H9 (cell line): ENCODE measurements at regions not wholly inside any gene's neighbourhood (a gene's known extent, or its start where the extent isn't known, plus 50 kb on each side); places are given as distances from the start of the nearest gene placed in this dataset.

ENCODE experiments used
- DNase-seq: peaks from one replicate; pipeline ENCODE4 v3.0.0-alpha.2; 2017
- H2AFZ ChIP-seq: one replicate; pipeline ENCODE4 v1.6.1; 2013; ENCODE audit warnings: mild to moderate bottlenecking, low read length, control low read depth, moderate library complexity
- H2AK5ac ChIP-seq: 2 replicates; pipeline ENCODE4 v1.6.1; 2013; ENCODE audit warnings: low read length, control low read depth, mixed read lengths; ENCODE audit not compliant: insufficient read length
- H2BK120ac ChIP-seq: one replicate; pipeline ENCODE4 v1.6.1; 2013; ENCODE audit warnings: low read depth, mild to moderate bottlenecking, low read length, control low read depth, inconsistent platforms; ENCODE audit not compliant: poor library complexity, severe bottlenecking
- H2BK12ac ChIP-seq: 2 replicates; pipeline ENCODE4 v1.6.1; 2013; ENCODE audit warnings: low read length, control low read depth, mixed read lengths, low read depth; ENCODE audit not compliant: insufficient read length
- H2BK15ac ChIP-seq: 2 replicates; pipeline ENCODE4 v1.6.1; 2013; ENCODE audit warnings: low read depth, low read length, control low read depth
- H2BK20ac ChIP-seq: one replicate; pipeline ENCODE4 v1.6.1; 2013; ENCODE audit warnings: low read depth, mild to moderate bottlenecking, low read length, control low read depth, inconsistent platforms; ENCODE audit not compliant: poor library complexity, severe bottlenecking
- H2BK5ac ChIP-seq: 2 replicates; pipeline ENCODE4 v1.6.1; 2013; ENCODE audit warnings: low read length, control low read depth, mixed read lengths; ENCODE audit not compliant: insufficient read length
- H3K14ac ChIP-seq: 2 replicates; pipeline ENCODE4 v1.6.1; 2013; ENCODE audit warnings: low read length, control low read depth; ENCODE audit not compliant: insufficient read depth
- H3K18ac ChIP-seq: 2 replicates; pipeline ENCODE4 v1.6.1; 2013; ENCODE audit warnings: low read depth, mild to moderate bottlenecking, mixed read lengths, low read length, control low read depth; ENCODE audit not compliant: insufficient read length
- H3K23ac ChIP-seq: 2 replicates; pipeline ENCODE4 v1.6.1; 2013; ENCODE audit warnings: low read length, control low read depth, mixed read lengths, low read depth; ENCODE audit not compliant: insufficient read length
- H3K23me2 ChIP-seq: 2 replicates; pipeline ENCODE4 v1.6.1; 2013; ENCODE audit warnings: low read depth, mild to moderate bottlenecking, mixed read lengths, low read length, control low read depth; ENCODE audit not compliant: insufficient read length, poor library complexity, severe bottlenecking
- H3K27ac ChIP-seq: 2 replicates; pipeline ENCODE4 v1.5.1; 2013; ENCODE audit warnings: low read length, control low read depth, mixed read lengths, low read depth; ENCODE audit not compliant: insufficient read length
- H3K27me3 ChIP-seq: 2 replicates; pipeline ENCODE4 v1.6.1; 2013; ENCODE audit warnings: low read length, control low read depth, inconsistent platforms; ENCODE audit not compliant: insufficient read depth
- H3K4ac ChIP-seq: 2 replicates; pipeline ENCODE4 v1.6.1; 2013; ENCODE audit warnings: low read depth, mild to moderate bottlenecking, control low read depth, inconsistent platforms, low read length, moderate library complexity
- H3K4me1 ChIP-seq: 2 replicates; pipeline ENCODE4 v1.6.1; 2013; ENCODE audit warnings: low read length, control low read depth, inconsistent platforms; ENCODE audit not compliant: insufficient read depth
- H3K4me2 ChIP-seq: 2 replicates; pipeline ENCODE4 v1.6.1; 2013; ENCODE audit warnings: low read length, control low read depth, mixed read lengths; ENCODE audit not compliant: insufficient read length, insufficient read depth
- H3K56ac ChIP-seq: 2 replicates; pipeline ENCODE4 v1.6.1; 2013; ENCODE audit warnings: low read depth, mild to moderate bottlenecking, mixed read lengths, low read length, control low read depth; ENCODE audit not compliant: insufficient read length
- H3K79me1 ChIP-seq: 2 replicates; pipeline ENCODE4 v1.6.1; 2013; ENCODE audit warnings: low read depth, mild to moderate bottlenecking, moderate library complexity, low read length, control low read depth, inconsistent platforms; ENCODE audit not compliant: insufficient read depth, poor library complexity, severe bottlenecking
- H3K79me2 ChIP-seq: 2 replicates; pipeline ENCODE4 v1.6.1; 2013; ENCODE audit warnings: low read length, control low read depth, inconsistent platforms; ENCODE audit not compliant: insufficient read depth
- H3K9ac ChIP-seq: 2 replicates; pipeline ENCODE4 v1.6.1; 2013; ENCODE audit warnings: low read length, control low read depth, mixed read lengths; ENCODE audit not compliant: insufficient read length; ENCODE audit errors: extremely low read depth
- H3K9me3 ChIP-seq: one replicate; pipeline ENCODE4 v1.6.1; 2013; ENCODE audit warnings: low read depth, low read length, inconsistent platforms; ENCODE audit not compliant: control insufficient read depth
- H3T11ph ChIP-seq: one replicate; pipeline ENCODE4 v1.6.1; 2013; ENCODE audit warnings: mild to moderate bottlenecking, low read length, control low read depth, inconsistent platforms
- H4K20me1 ChIP-seq: one replicate; pipeline ENCODE4 v1.6.1; 2013; ENCODE audit not compliant: control insufficient read depth, insufficient read length, insufficient read depth
- H4K5ac ChIP-seq: 2 replicates; pipeline ENCODE4 v1.6.1; 2013; ENCODE audit warnings: low read depth, mild to moderate bottlenecking, mixed read lengths, low read length, control low read depth; ENCODE audit not compliant: insufficient read length
- H4K8ac ChIP-seq: replicated peaks from 2 replicates; pipeline ENCODE4 v1.6.1; 2013; ENCODE audit warnings: low read length, control low read depth, mixed read lengths, low read depth; ENCODE audit not compliant: insufficient read length
- H4K91ac ChIP-seq: 2 replicates; pipeline ENCODE4 v1.6.1; 2013; ENCODE audit warnings: low read depth, mild to moderate bottlenecking, moderate library complexity, mixed read lengths, low read length, control low read depth; ENCODE audit not compliant: insufficient read length
- H3K27ac Mint-ChIP-seq, 3 experiments: 2 replicates in 2 of 3; 3 replicates in 1 of 3; pipeline ENCODE4 v1.8.0; 2020 to 2021; ENCODE audit warnings: mixed read lengths in 3 of 3, mild to moderate bottlenecking in 1 of 3, moderate library complexity in 1 of 3
- H3K27me3 Mint-ChIP-seq: 2 replicates; pipeline ENCODE4 v1.8.0; 2021; ENCODE audit warnings: low read depth, mild to moderate bottlenecking, moderate library complexity, mixed read lengths
- H3K36me3 Mint-ChIP-seq, 3 experiments: 2 replicates in 2 of 3; 3 replicates in 1 of 3; pipeline ENCODE4 v1.8.0; 2020 to 2021; ENCODE audit warnings: low read depth in 3 of 3, mixed read lengths in 3 of 3; ENCODE audit not compliant: insufficient read depth in 1 of 3
- H3K4me1 Mint-ChIP-seq, 2 experiments: 2 replicates each; pipeline ENCODE4 v1.8.0; 2020; ENCODE audit warnings: mixed read lengths in 2 of 2
- H3K4me3 Mint-ChIP-seq, 2 experiments: 2 replicates in 1 of 2; 3 replicates in 1 of 2; pipeline ENCODE4 v1.8.0; 2020 to 2021; ENCODE audit warnings: mild to moderate bottlenecking in 2 of 2, mixed read lengths in 2 of 2, moderate library complexity in 1 of 2
- H3K9me3 Mint-ChIP-seq, 2 experiments: 2 replicates in 1 of 2; 3 replicates in 1 of 2; pipeline ENCODE4 v1.8.0; 2020; ENCODE audit warnings: mild to moderate bottlenecking in 2 of 2, mixed read lengths in 2 of 2, moderate library complexity in 1 of 2
- WGBS: extraction: QIAGEN DNeasy Blood & Tissue Kit; methylation state at CpG from one replicate; pipeline ENCODE4 v1.1.7; 2013; ENCODE audit warnings: missing lambda C conversion rate, low lambda C conversion rate, mixed read lengths; ENCODE audit not compliant: insufficient read length; ENCODE audit errors: extremely low coverage; 5-methylcytosine and 5-hydroxymethylcytosine counted together
- TF ChIP-seq, protein P1 (sequence below): fragments of 200-600 bp; sonication (generic); conservative IDR thresholded peaks from 3 replicates; pipeline ENCODE4 v1.8.0; 2021; ENCODE audit warnings: antibody characterized with exemption, mild to moderate bottlenecking

DNA sequence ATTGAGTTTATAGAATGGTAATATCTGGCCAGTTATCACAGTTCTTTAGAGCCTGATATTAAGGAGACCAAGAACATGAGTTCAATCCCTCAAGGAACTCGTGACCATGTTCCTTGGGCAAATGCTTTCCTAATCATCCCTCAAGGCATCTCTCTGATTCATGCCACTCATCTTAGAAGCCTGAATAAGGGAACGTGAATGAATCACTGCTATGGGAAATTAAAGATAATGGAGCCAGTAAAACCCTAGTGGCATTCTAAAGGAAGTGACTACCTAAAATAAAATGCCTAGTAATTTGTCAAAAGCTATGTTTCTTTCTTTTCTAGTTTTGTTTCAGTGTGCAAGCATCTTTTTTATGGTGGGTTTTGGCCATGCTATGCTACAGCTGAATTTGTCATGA, 1161.3 kb downstream of the C4orf33 start:
- H2BK20ac ChIP-seq: no peak overlapping the region
- no peaks in the 10 kb centered on the region for H3K4me1 Mint-ChIP-seq
- no peak overlapping the region for H3K14ac ChIP-seq
- H3K4me2 ChIP-seq: no peak overlapping the region
- H3K79me2 ChIP-seq: no peaks in the 10 kb centered on the region
- no peak overlapping the region for H2AFZ ChIP-seq
- H3K36me3 Mint-ChIP-seq: peaks cover 0 to 1% (median 0%) of the 10 kb centered on the region in 3 experiments; a peak in 1 of 7 replicates
- H3K23ac ChIP-seq: no peak overlapping the region
- H3T11ph ChIP-seq: no peak overlapping the region
- no peaks in the 10 kb centered on the region for H3K4me1 ChIP-seq
- no peak overlapping the region for H2AK5ac ChIP-seq
- DNase-seq: no peak
- no peak overlapping the region for H4K8ac ChIP-seq
- H3K56ac ChIP-seq: no peak overlapping the region
- no peaks in the 10 kb centered on the region for H3K9me3 Mint-ChIP-seq
- H3K79me1 ChIP-seq: no peaks in the 10 kb centered on the region
- H3K4ac ChIP-seq: no peak overlapping the region
- no peak overlapping the region for H4K5ac ChIP-seq
- no CpG with 5 or more reads among the region's 2 CpGs for WGBS
- H2BK120ac ChIP-seq: no peak overlapping the region
- TF ChIP-seq, protein P1, sequence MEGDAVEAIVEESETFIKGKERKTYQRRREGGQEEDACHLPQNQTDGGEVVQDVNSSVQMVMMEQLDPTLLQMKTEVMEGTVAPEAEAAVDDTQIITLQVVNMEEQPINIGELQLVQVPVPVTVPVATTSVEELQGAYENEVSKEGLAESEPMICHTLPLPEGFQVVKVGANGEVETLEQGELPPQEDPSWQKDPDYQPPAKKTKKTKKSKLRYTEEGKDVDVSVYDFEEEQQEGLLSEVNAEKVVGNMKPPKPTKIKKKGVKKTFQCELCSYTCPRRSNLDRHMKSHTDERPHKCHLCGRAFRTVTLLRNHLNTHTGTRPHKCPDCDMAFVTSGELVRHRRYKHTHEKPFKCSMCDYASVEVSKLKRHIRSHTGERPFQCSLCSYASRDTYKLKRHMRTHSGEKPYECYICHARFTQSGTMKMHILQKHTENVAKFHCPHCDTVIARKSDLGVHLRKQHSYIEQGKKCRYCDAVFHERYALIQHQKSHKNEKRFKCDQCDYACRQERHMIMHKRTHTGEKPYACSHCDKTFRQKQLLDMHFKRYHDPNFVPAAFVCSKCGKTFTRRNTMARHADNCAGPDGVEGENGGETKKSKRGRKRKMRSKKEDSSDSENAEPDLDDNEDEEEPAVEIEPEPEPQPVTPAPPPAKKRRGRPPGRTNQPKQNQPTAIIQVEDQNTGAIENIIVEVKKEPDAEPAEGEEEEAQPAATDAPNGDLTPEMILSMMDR: no peak
- no peak overlapping the region for H3K9ac ChIP-seq
- no peak overlapping the region for H3K27ac ChIP-seq
- no peak overlapping the region for H4K91ac ChIP-seq
- H3K4me3 Mint-ChIP-seq: no peak overlapping the region
- no peaks in the 10 kb centered on the region for H3K23me2 ChIP-seq
- no peaks in the 10 kb centered on the region for H3K27me3 Mint-ChIP-seq
- no peak overlapping the region for H2BK5ac ChIP-seq
- H3K18ac ChIP-seq: no peak overlapping the region
- no peak overlapping the region for H2BK12ac ChIP-seq
- H2BK15ac ChIP-seq: no peak overlapping the region
- H3K27me3 ChIP-seq: no peaks in the 10 kb centered on the region
- no peak overlapping the region for H3K27ac Mint-ChIP-seq
- H3K9me3 ChIP-seq: no peaks in the 10 kb centered on the region
- no peaks in the 10 kb centered on the region for H4K20me1 ChIP-seq
